Neural progenitor cell (in vitro differentiated cells): ENCODE measurements at regions not wholly inside any gene's neighbourhood (a gene's known extent, or its start where the extent isn't known, plus 50 kb on each side); places are given as distances from the start of the nearest gene placed in this dataset.

Experiments
- DNase-seq: peaks from one replicate; pipeline ENCODE4 v3.0.0-alpha.2; 2016; ENCODE audit warnings: low spot score
- H2AFZ ChIP-seq: fragments of 200-600 bp; sonication (generic); replicated peaks from 2 replicates; pipeline ENCODE4 v1.6.1; 2016; ENCODE audit warnings: antibody characterized with exemption
- H3F3A ChIP-seq: fragments of 200-600 bp; sonication (generic); 2 replicates; pipeline ENCODE4 v1.6.1; 2016; ENCODE audit warnings: antibody characterized with exemption, low read depth
- H3K27ac ChIP-seq: fragments of 200-600 bp; sonication (generic); 2 replicates; pipeline ENCODE4 v1.5.1; 2016; ENCODE audit warnings: mild to moderate bottlenecking
- H3K27me3 ChIP-seq: fragments of 200-600 bp; sonication (generic); 2 replicates; pipeline ENCODE4 v1.6.1; 2016; ENCODE audit warnings: mild to moderate bottlenecking, moderate library complexity
- H3K36me3 ChIP-seq: fragments of 200-600 bp; sonication (generic); 2 replicates; pipeline ENCODE4 v1.5.1; 2016
- H3K4me1 ChIP-seq: fragments of 200-600 bp; sonication (generic); 2 replicates; pipeline ENCODE4 v1.6.1; 2016; ENCODE audit warnings: mixed run types
- H3K4me2 ChIP-seq: fragments of 200-600 bp; sonication (generic); 2 replicates; pipeline ENCODE4 v1.6.1; 2016
- H3K4me3 ChIP-seq: fragments of 200-600 bp; sonication (generic); 2 replicates; pipeline ENCODE4 v1.5.1; 2016
- H3K79me2 ChIP-seq: fragments of 200-600 bp; sonication (generic); 2 replicates; pipeline ENCODE4 v1.6.1; 2016; ENCODE audit warnings: low read depth
- H3K9ac ChIP-seq: fragments of 200-600 bp; sonication (generic); 2 replicates; pipeline ENCODE4 v1.6.1; 2016
- H3K9me3 ChIP-seq: fragments of 200-600 bp; sonication (generic); 2 replicates; pipeline ENCODE4 v1.5.1; 2016; ENCODE audit warnings: low read depth
- H4K20me1 ChIP-seq: fragments of 200-600 bp; sonication (generic); 2 replicates; pipeline ENCODE4 v1.6.1; 2016; ENCODE audit warnings: low read depth
- H3K27ac Mint-ChIP-seq: 3 replicates; pipeline ENCODE4 v1.8.0; 2021; ENCODE audit warnings: mixed read lengths
- H3K27me3 Mint-ChIP-seq: 2 replicates; pipeline ENCODE4 v1.8.0; 2022; ENCODE audit warnings: low read depth, mild to moderate bottlenecking, inconsistent platforms, moderate library complexity, mixed read lengths; ENCODE audit not compliant: insufficient read depth
- H3K36me3 Mint-ChIP-seq: 3 replicates; pipeline ENCODE4 v1.8.0; 2021; ENCODE audit warnings: mixed read lengths
- H3K4me1 Mint-ChIP-seq: 3 replicates; pipeline ENCODE4 v1.8.0; 2021; ENCODE audit warnings: mixed read lengths
- H3K4me3 Mint-ChIP-seq: 3 replicates; pipeline ENCODE4 v1.8.0; 2021; ENCODE audit warnings: mild to moderate bottlenecking, moderate library complexity, mixed read lengths
- H3K9me3 Mint-ChIP-seq: 3 replicates; pipeline ENCODE4 v1.8.0; 2020; ENCODE audit warnings: mixed read lengths
- CTCF ChIP-seq: fragments of 200-600 bp; sonication (generic); IDR thresholded peaks from 2 replicates; pipeline ENCODE4 v1.5.1; 2017; ENCODE audit warnings: antibody characterized with exemption, mild to moderate bottlenecking
- EZH2 ChIP-seq: fragments of 200-600 bp; sonication (generic); IDR thresholded peaks from 2 replicates; pipeline ENCODE4 v1.6.1; 2017; ENCODE audit warnings: antibody characterized with exemption, mild to moderate bottlenecking, moderate library complexity
- EZH2phosphoT487 ChIP-seq: fragments of 200-600 bp; sonication (generic); IDR thresholded peaks from 2 replicates; pipeline ENCODE4 v1.6.1; 2017; ENCODE audit warnings: antibody characterized with exemption

GRCh38 chr3:78021710-78022109 lies 981.8 kb downstream of the ROBO2 start:
- H3K36me3 ChIP-seq = no peaks in the 10 kb centered on the region
- no peak overlapping the region for H3K9ac ChIP-seq
- H2AFZ ChIP-seq = no peak overlapping the region
- H3K4me1 ChIP-seq = no peaks in the 10 kb centered on the region
- H3K27me3 Mint-ChIP-seq = no peaks in the 10 kb centered on the region
- no peak overlapping the region for H3K4me3 Mint-ChIP-seq
- H3F3A ChIP-seq = no peaks in the 10 kb centered on the region
- TF ChIP-seq EZH2 = no peak
- no peak for TF ChIP-seq EZH2phosphoT487
- TF ChIP-seq CTCF = no peak
- no peak overlapping the region for H3K4me2 ChIP-seq
- H3K27ac Mint-ChIP-seq = no peak overlapping the region
- no peaks in the 10 kb centered on the region for H3K36me3 Mint-ChIP-seq
- no peaks in the 10 kb centered on the region for H4K20me1 ChIP-seq
- H3K79me2 ChIP-seq = no peaks in the 10 kb centered on the region
- H3K27me3 ChIP-seq = no peaks in the 10 kb centered on the region
- no peak overlapping the region for H3K27ac ChIP-seq
- no peak overlapping the region for H3K4me3 ChIP-seq
- H3K4me1 Mint-ChIP-seq = peaks cover 8% of the 10 kb centered on the region
- H3K9me3 ChIP-seq = no peaks in the 10 kb centered on the region
- no peaks in the 10 kb centered on the region for H3K9me3 Mint-ChIP-seq
- DNase-seq = no peak

GRCh38 chr3:78022232-78022631 lies 982.3 kb downstream of the ROBO2 start:
- Histone ChIP-seq H3K4me1 (no peaks in the 10 kb centered on the region), H3K9me3 (no peaks in the 10 kb centered on the region), H3K4me2 (no peak overlapping the region), H3K79me2 (no peaks in the 10 kb centered on the region), H2AFZ (no peak overlapping the region), H3K27ac (no peak overlapping the region), H3K4me3 (no peak overlapping the region), H4K20me1 (no peaks in the 10 kb centered on the region), H3K36me3 (no peaks in the 10 kb centered on the region), H3K9ac (no peak overlapping the region), H3K27me3 (no peaks in the 10 kb centered on the region), H3F3A (no peaks in the 10 kb centered on the region)
- no peak overlapping the region for H3K27ac Mint-ChIP-seq
- H3K36me3 Mint-ChIP-seq = no peaks in the 10 kb centered on the region
- no peaks in the 10 kb centered on the region for H3K27me3 Mint-ChIP-seq
- H3K4me3 Mint-ChIP-seq = no peak overlapping the region
- TF ChIP-seq CTCF = no peak
- H3K4me1 Mint-ChIP-seq = peaks cover 8% of the 10 kb centered on the region
- no peaks in the 10 kb centered on the region for H3K9me3 Mint-ChIP-seq
- DNase-seq = no peak

- no peaks in the 10 kb centered on the region for H3F3A ChIP-seq
- H3K4me3 ChIP-seq = no peak overlapping the region
- H3K27me3 Mint-ChIP-seq = no peaks in the 10 kb centered on the region
- H3K27me3 ChIP-seq = no peaks in the 10 kb centered on the region
- H3K9me3 Mint-ChIP-seq = no peaks in the 10 kb centered on the region
- no peaks in the 10 kb centered on the region for H3K36me3 ChIP-seq
- H4K20me1 ChIP-seq = no peaks in the 10 kb centered on the region
- no peaks in the 10 kb centered on the region for H3K4me1 ChIP-seq
- H3K79me2 ChIP-seq = no peaks in the 10 kb centered on the region
- no peak overlapping the region for H3K4me3 Mint-ChIP-seq
- TF ChIP-seq CTCF (no peak), EZH2 (no peak), EZH2phosphoT487 (no peak)
- DNase-seq = no peak
- H3K4me2 ChIP-seq = no peak overlapping the region
- H3K27ac Mint-ChIP-seq = no peak overlapping the region
- H3K4me1 Mint-ChIP-seq = peaks cover 8% of the 10 kb centered on the region
- no peak overlapping the region for H2AFZ ChIP-seq
- no peaks in the 10 kb centered on the region for H3K36me3 Mint-ChIP-seq
- H3K9me3 ChIP-seq = no peaks in the 10 kb centered on the region
- H3K9ac ChIP-seq = no peak overlapping the region
- H3K27ac ChIP-seq = no peak overlapping the region
Measured at GRCh38 chr3:78023257-78023656, 983.4 kb downstream of the ROBO2 start.

DNA sequence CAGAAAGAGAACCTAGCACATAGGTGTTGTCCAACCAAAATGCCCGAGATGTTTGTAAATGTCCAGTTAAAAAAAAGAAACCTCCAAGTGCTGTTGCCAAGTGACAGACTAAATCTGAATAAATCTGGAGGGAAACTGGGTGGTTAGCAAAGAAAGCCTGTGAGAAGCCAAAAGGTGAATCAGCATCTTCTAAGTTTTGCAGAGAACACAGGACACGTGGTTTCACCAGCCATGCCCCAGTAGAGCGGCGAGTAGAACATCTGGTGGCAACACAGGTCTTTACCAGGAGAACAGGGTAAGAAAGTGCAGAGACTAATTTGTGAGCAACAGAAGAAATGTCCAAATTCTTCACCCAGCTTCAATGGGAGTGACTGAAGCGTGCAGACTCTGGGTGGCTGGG lies 986.0 kb downstream of the ROBO2 start:
- DNase-seq = no peak
- Histone ChIP-seq H3K4me3 (no peak overlapping the region), H3K4me2 (no peak overlapping the region), H3K4me1 (no peaks in the 10 kb centered on the region), H3F3A (no peaks in the 10 kb centered on the region), H3K36me3 (no peaks in the 10 kb centered on the region), H3K9ac (no peak overlapping the region), H3K27ac (no peak overlapping the region), H4K20me1 (no peaks in the 10 kb centered on the region), H3K27me3 (no peaks in the 10 kb centered on the region), H3K79me2 (no peaks in the 10 kb centered on the region), H2AFZ (peak overlapping the region; percentile 27), H3K9me3 (no peaks in the 10 kb centered on the region)
- Mint-ChIP-seq H3K9me3 (peaks cover 4% of the 10 kb centered on the region), H3K36me3 (no peaks in the 10 kb centered on the region), H3K27ac (no peak overlapping the region), H3K4me1 (peaks cover 8% of the 10 kb centered on the region), H3K27me3 (no peaks in the 10 kb centered on the region), H3K4me3 (no peak overlapping the region)
- TF ChIP-seq CTCF = no peak
- no peak for TF ChIP-seq EZH2phosphoT487
- TF ChIP-seq EZH2 = no peak
